Breast epithelium (tissue), 4 donors: ENCODE measurements at regions not wholly inside any gene's neighbourhood (a gene's known extent, or its start where the extent isn't known, plus 50 kb on each side); places are given as distances from the start of the nearest gene placed in this dataset.

Experiments used
- DNase-seq, 2 donors: peaks; one replicate each; pipeline ENCODE4 v3.0.0-alpha.2; 2019; ENCODE audit warnings: low spot score in 2 of 2
- H3K27ac ChIP-seq, 2 donors: fragments of 200-600 bp; sonication (generic) in 1 of 2; one replicate each; pipeline ENCODE4 v1.5.1; 2016 to 2019; ENCODE audit warnings: mild to moderate bottlenecking in 1 of 2
- H3K27me3 ChIP-seq, 2 donors: fragments of 200-600 bp; sonication (generic) in 1 of 2; one replicate each; pipeline versions ENCODE4 v1.5.1 to v1.6.0; 2017 to 2019; ENCODE audit warnings: control low read depth in 1 of 2, mild to moderate bottlenecking in 1 of 2
- H3K36me3 ChIP-seq: fragments of 200-600 bp; one replicate; pipeline ENCODE4 v1.5.1; 2019
- H3K4me1 ChIP-seq, 2 donors: fragments of 200-600 bp; sonication (generic); one replicate each; pipeline ENCODE4 v1.5.1; 2016 to 2019; ENCODE audit warnings: control low read depth in 1 of 2
- H3K4me3 ChIP-seq, 3 donors: fragments of 200-600 bp; sonication (generic); 1 replicate in 2 of 3; 2 replicates in 1 of 3; pipeline ENCODE4 v1.5.1; 2016 to 2019; ENCODE audit warnings: mild to moderate bottlenecking in 3 of 3, moderate library complexity in 2 of 3
- H3K9me3 ChIP-seq, 2 donors: fragments of 200-600 bp; sonication (generic) in 1 of 2; one replicate each; pipeline ENCODE4 v1.5.1; 2016 to 2019; ENCODE audit warnings: control low read depth in 1 of 2
- CTCF ChIP-seq, 3 donors: fragments of 450-650 bp; IDR thresholded peaks; one replicate each; pipeline ENCODE4 v1.5.1; 2016 to 2017; ENCODE audit warnings: antibody characterized with exemption in 3 of 3, mild to moderate bottlenecking in 3 of 3, moderate library complexity in 3 of 3
- POLR2A ChIP-seq: fragments of 450-650 bp; IDR thresholded peaks from one replicate; pipeline ENCODE4 v1.6.1; 2016; ENCODE audit warnings: antibody characterized with exemption, mild to moderate bottlenecking, moderate library complexity
- POLR2AphosphoS5 ChIP-seq, 3 donors: sonication (generic); formaldehyde crosslinking; IDR thresholded peaks; one replicate each; pipeline ENCODE4 v1.6.1; 2017; ENCODE audit warnings: antibody characterized with exemption in 3 of 3
- intact Hi-C: fragments of 100-400 bp; cut with DNase I; formaldehyde crosslinking; loops from one replicate; pipeline ENCODE4 v1.15.1; 2023; ENCODE audit warnings: low total_unique reads

GRCh38 chr21:27206368-27206982, 239.6 kb upstream of the ADAMTS5 start:
- Histone ChIP-seq H3K36me3 (no peaks in the 10 kb centered on the region), H3K27me3 (no peaks in the 10 kb centered on the region), H3K9me3 (no peaks in the 10 kb centered on the region), H3K4me1 (no peaks in the 10 kb centered on the region), H3K27ac (no peak overlapping the region), H3K4me3 (no peak overlapping the region)
- intact Hi-C loops = no loop called here
- TF ChIP-seq CTCF (IDR thresholded peaks at IDR 0.05) = no peak
- no peak for TF ChIP-seq POLR2AphosphoS5 (IDR thresholded peaks at IDR 0.05)
- TF ChIP-seq POLR2A = no peak
- DNase-seq = no peak

- H3K4me1 ChIP-seq = no peaks in the 10 kb centered on the region
- no peaks in the 10 kb centered on the region for H3K27me3 ChIP-seq
- intact Hi-C loops = no loop called here
- TF ChIP-seq POLR2A (no peak), POLR2AphosphoS5 (IDR thresholded peaks at IDR 0.05) (no peak), CTCF (IDR thresholded peaks at IDR 0.05) (no peak)
- H3K36me3 ChIP-seq = no peaks in the 10 kb centered on the region
- no peak overlapping the region for H3K27ac ChIP-seq
- H3K4me3 ChIP-seq = no peak overlapping the region
- DNase-seq = no peak
- no peaks in the 10 kb centered on the region for H3K9me3 ChIP-seq
Measured at GRCh38 chr21:27202301-27202700, 235.4 kb upstream of the ADAMTS5 start.

DNA sequence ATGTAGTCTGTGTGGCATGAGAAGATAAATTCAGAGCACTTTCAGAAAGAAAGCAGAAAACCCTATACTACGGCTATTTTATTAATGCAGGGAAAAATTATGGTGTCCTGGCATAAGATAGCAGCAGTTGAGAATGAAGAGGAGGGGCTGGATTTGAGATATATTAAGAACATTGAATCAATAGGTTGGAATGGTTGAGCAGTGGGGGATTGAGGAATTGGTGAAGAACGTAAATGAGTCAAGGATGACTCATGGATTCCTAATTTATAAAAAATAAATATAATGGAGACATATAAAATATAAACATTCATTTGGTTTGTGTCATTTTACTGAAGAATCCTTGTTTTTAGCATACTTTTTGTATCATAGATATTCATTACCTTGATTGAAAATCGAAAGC, 234.3 kb upstream of the ADAMTS5 start:
- intact Hi-C loops = no loop called here
- H3K27me3 ChIP-seq = no peaks in the 10 kb centered on the region
- no peak overlapping the region for H3K27ac ChIP-seq
- DNase-seq = no peak
- H3K4me1 ChIP-seq = no peaks in the 10 kb centered on the region
- no peak overlapping the region for H3K4me3 ChIP-seq
- no peaks in the 10 kb centered on the region for H3K9me3 ChIP-seq
- TF ChIP-seq POLR2A = no peak
- H3K36me3 ChIP-seq = no peaks in the 10 kb centered on the region

GRCh38 chr21:27196651-27197050, 229.8 kb upstream of the ADAMTS5 start:
- Histone ChIP-seq H3K9me3 (no peaks in the 10 kb centered on the region), H3K36me3 (no peaks in the 10 kb centered on the region), H3K4me1 (no peaks in the 10 kb centered on the region), H3K27ac (no peak overlapping the region), H3K27me3 (no peaks in the 10 kb centered on the region), H3K4me3 (no peak overlapping the region)
- TF ChIP-seq POLR2A (no peak), POLR2AphosphoS5 (IDR thresholded peaks at IDR 0.05) (no peak), CTCF (IDR thresholded peaks at IDR 0.05) (no peak)
- intact Hi-C loops = no loop called here
- no peak for DNase-seq

DNA sequence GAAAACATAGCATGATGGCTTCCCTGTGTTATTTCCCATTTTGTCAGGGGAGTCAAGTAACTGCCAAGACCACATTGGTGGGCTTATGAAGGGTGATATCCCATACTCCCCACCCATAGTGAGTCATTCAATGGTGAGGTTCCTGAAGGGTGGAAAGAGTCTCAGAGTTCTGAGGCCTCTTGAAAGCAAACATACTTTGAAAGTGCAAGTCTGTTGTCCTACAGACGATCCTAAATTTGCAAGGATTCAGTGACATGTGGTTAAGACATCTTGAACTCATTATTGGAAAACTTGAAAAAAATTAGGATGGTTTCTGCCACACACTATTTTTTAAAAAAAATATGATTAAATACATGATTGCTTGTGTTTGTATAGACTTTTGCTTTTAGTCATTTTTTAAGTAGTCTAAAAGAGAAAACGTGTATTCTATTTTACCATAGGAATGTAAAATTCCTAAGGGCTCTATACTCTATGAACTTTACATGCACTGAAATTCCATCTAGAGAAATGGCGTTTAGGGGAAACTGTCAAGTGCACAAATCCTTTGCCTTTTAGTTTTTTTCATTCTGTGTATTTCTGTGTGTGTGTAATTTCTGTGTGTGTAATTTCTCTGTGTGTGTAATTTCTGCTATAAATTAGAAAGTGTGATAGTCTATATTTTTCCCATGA, 225.5 kb upstream of the ADAMTS5 start:
- H3K27ac ChIP-seq = no peak overlapping the region
- no peak for DNase-seq
- TF ChIP-seq CTCF (IDR thresholded peaks at IDR 0.05) (no peak), POLR2A (no peak)
- no peaks in the 10 kb centered on the region for H3K9me3 ChIP-seq
- H3K4me3 ChIP-seq = no peak overlapping the region
- H3K36me3 ChIP-seq = no peaks in the 10 kb centered on the region
- H3K4me1 ChIP-seq = no peaks in the 10 kb centered on the region
- no peaks in the 10 kb centered on the region for H3K27me3 ChIP-seq
- intact Hi-C loops = no loop called here
